ENCODE measurements at regions not wholly inside any gene's neighbourhood (a gene's known extent, or its start where the extent isn't known, plus 50 kb on each side); places are given as distances from the start of the nearest gene placed in this dataset.

DNA sequence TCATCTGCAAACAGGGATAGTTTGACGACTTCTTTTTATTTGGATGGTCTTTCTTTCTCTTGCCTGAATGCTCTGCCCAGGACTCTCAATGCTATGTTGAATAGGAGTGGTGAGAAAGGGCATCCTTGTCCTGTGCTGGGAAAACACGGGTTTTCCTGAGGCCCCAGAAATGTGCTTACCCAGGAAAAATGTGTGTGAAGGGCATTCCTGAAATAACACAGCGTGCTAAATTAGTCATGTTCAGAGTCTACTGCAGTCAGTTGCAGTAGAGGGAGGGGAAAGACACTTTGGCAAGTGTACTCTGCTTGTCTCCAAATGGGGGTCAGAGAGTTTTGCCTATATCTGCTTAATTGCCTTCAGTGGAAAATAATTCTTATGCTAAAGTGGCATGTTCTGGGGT is 153.9 kb downstream of the CCNG2 start:
- TF ChIP-seq, protein P1, sequence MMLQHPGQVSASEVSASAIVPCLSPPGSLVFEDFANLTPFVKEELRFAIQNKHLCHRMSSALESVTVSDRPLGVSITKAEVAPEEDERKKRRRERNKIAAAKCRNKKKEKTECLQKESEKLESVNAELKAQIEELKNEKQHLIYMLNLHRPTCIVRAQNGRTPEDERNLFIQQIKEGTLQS (IDR thresholded peaks at IDR 0.05; ENCODE audit: borderline replicate concordance, extremely low read depth, low read depth, low read length): no peak
- TF ChIP-seq POLR2AphosphoS2 (IDR thresholded peaks at IDR 0.05; ENCODE audit: low read depth, low read length) (no peak), POLR2A (IDR thresholded peaks at IDR 0.05; ENCODE audit: low read depth, low read length) (no peak), EZH2 (IDR thresholded peaks at IDR 0.05; ENCODE audit: borderline replicate concordance, control insufficient read depth, low read depth, low read length) (no peak), SUZ12 (IDR thresholded peaks at IDR 0.05; ENCODE audit: unreplicated experiment) (no peak), SMC3 (IDR thresholded peaks at IDR 0.05; ENCODE audit: borderline replicate concordance, low read length) (no peak), ZNF384 (IDR thresholded peaks at IDR 0.05; ENCODE audit: borderline replicate concordance, low read depth, low read length) (no peak), NFYB (IDR thresholded peaks at IDR 0.05; ENCODE audit: insufficient read depth, low read depth, low read length) (no peak)
- TF ChIP-seq, protein P2, sequence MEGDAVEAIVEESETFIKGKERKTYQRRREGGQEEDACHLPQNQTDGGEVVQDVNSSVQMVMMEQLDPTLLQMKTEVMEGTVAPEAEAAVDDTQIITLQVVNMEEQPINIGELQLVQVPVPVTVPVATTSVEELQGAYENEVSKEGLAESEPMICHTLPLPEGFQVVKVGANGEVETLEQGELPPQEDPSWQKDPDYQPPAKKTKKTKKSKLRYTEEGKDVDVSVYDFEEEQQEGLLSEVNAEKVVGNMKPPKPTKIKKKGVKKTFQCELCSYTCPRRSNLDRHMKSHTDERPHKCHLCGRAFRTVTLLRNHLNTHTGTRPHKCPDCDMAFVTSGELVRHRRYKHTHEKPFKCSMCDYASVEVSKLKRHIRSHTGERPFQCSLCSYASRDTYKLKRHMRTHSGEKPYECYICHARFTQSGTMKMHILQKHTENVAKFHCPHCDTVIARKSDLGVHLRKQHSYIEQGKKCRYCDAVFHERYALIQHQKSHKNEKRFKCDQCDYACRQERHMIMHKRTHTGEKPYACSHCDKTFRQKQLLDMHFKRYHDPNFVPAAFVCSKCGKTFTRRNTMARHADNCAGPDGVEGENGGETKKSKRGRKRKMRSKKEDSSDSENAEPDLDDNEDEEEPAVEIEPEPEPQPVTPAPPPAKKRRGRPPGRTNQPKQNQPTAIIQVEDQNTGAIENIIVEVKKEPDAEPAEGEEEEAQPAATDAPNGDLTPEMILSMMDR (IDR thresholded peaks at IDR 0.05 in 2 of 3, conservative IDR thresholded peaks at IDR 0.05 in 1 of 3; ENCODE audit: control insufficient read depth in 2 of 3, extremely low read depth in 1 of 3, insufficient read depth in 1 of 3, low read depth in 3 of 3, low read length in 3 of 3): no peak
- TF ChIP-seq, protein P3, sequence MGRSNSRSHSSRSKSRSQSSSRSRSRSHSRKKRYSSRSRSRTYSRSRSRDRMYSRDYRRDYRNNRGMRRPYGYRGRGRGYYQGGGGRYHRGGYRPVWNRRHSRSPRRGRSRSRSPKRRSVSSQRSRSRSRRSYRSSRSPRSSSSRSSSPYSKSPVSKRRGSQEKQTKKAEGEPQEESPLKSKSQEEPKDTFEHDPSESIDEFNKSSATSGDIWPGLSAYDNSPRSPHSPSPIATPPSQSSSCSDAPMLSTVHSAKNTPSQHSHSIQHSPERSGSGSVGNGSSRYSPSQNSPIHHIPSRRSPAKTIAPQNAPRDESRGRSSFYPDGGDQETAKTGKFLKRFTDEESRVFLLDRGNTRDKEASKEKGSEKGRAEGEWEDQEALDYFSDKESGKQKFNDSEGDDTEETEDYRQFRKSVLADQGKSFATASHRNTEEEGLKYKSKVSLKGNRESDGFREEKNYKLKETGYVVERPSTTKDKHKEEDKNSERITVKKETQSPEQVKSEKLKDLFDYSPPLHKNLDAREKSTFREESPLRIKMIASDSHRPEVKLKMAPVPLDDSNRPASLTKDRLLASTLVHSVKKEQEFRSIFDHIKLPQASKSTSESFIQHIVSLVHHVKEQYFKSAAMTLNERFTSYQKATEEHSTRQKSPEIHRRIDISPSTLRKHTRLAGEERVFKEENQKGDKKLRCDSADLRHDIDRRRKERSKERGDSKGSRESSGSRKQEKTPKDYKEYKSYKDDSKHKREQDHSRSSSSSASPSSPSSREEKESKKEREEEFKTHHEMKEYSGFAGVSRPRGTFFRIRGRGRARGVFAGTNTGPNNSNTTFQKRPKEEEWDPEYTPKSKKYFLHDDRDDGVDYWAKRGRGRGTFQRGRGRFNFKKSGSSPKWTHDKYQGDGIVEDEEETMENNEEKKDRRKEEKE (IDR thresholded peaks at IDR 0.05): no peak

Data from GM12878 (cell line).